22Rv1 (cell line): ENCODE measurements at regions not wholly inside any gene's neighbourhood (a gene's known extent, or its start where the extent isn't known, plus 50 kb on each side); places are given as distances from the start of the nearest gene placed in this dataset.

Source experiments
- CTCF ChIP-seq: fragments of 450-650 bp; IDR thresholded peaks from 2 replicates; pipeline ENCODE4 v1.5.1; 2017; ENCODE audit warnings: mild to moderate bottlenecking
- ZFX ChIP-seq: fragments of 450-650 bp; IDR thresholded peaks from 2 replicates; pipeline ENCODE4 v1.6.1; 2017; ENCODE audit warnings: antibody characterized with exemption, borderline replicate concordance

- TF ChIP-seq CTCF (no peak), ZFX (no peak)
Observed at GRCh38 chr1:38127428-38127827, 80.8 kb upstream of the POU3F1 start.
